ENCODE measurements at regions not wholly inside any gene's neighbourhood (a gene's known extent, or its start where the extent isn't known, plus 50 kb on each side); places are given as distances from the start of the nearest gene placed in this dataset.
A peak's percentile ranks its signal among the peaks of the same experiment; 100 is the strongest.

DNA sequence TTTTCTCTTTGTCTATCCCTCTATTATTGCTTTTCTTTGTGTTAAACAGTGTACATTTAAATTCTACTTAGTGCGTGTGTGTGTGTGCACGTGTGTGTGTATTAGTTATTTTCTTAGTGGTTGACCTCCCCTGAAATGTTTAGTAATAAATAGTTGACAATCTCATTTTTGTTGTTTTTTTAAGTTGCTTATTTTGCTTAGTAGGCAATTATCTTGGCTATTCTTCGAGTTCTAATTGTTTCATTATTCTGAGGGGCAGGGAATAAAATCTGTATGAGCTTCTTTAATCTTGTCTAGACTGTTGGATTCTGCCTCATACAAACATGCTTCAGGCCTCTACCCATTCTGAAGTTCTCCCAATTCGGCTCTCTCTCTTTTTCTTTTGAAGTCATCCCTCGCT, 1169.0 kb upstream of the ATXN8OS start:
- no peaks in the 10 kb centered on the region for H3K36me3 ChIP-seq (ENCODE audit: control insufficient read depth, insufficient read depth, low read length)
- TF ChIP-seq, protein P1, sequence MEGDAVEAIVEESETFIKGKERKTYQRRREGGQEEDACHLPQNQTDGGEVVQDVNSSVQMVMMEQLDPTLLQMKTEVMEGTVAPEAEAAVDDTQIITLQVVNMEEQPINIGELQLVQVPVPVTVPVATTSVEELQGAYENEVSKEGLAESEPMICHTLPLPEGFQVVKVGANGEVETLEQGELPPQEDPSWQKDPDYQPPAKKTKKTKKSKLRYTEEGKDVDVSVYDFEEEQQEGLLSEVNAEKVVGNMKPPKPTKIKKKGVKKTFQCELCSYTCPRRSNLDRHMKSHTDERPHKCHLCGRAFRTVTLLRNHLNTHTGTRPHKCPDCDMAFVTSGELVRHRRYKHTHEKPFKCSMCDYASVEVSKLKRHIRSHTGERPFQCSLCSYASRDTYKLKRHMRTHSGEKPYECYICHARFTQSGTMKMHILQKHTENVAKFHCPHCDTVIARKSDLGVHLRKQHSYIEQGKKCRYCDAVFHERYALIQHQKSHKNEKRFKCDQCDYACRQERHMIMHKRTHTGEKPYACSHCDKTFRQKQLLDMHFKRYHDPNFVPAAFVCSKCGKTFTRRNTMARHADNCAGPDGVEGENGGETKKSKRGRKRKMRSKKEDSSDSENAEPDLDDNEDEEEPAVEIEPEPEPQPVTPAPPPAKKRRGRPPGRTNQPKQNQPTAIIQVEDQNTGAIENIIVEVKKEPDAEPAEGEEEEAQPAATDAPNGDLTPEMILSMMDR (IDR thresholded peaks at IDR 0.05; ENCODE audit: insufficient read depth, low read length, severe bottlenecking): no peak
- no peaks in the 10 kb centered on the region for H3K27me3 ChIP-seq (ENCODE audit: control insufficient read depth, insufficient read depth, low read length)
- DNase-seq (ENCODE audit: low read depth) (no peak), FAIRE-seq (no peak)
- H3K4me3 ChIP-seq (ENCODE audit: low read depth, low read length): no peak overlapping the region

DNA sequence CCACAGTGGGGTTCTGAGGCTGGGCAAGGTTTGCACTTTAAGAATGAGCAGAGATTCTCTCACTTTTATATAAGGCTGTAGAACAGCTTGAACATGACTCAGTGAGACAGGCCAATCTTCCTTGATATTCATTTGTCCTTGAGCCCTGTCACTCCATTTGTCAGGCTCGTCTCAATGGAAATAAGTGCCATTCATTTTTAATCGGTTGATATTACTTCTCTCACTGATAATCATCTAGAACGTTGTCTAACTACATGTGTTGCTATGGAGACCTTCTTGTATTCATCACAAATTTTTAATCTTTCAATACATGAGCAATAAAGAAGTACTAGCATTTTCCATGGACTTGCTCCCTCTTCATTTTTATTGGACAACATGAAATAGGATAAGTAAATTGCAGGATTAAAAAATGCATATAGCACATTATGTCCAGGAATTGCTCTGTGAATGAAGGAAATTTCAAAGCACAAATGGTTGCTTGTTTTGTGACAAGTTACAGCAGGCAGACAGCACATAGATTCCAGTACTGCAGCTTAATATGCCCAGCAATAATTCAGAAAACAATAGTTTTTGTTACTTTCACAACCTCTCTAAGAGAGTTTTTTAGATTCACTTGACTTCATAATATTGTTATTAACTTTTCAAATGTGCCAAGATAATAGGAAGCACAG, 1178.4 kb upstream of the ATXN8OS start:
- no peaks in the 10 kb centered on the region for H3K36me3 ChIP-seq (ENCODE audit: control insufficient read depth, insufficient read depth, low read length)
- TF ChIP-seq, protein P1 (IDR thresholded peaks at IDR 0.05; ENCODE audit: insufficient read depth, low read length, severe bottlenecking): no peak
- H3K4me3 ChIP-seq (ENCODE audit: low read depth, low read length): no peak overlapping the region
- no peaks in the 10 kb centered on the region for H3K27me3 ChIP-seq (ENCODE audit: control insufficient read depth, insufficient read depth, low read length)
- FAIRE-seq (no peak), DNase-seq (ENCODE audit: low read depth) (no peak)

DNA sequence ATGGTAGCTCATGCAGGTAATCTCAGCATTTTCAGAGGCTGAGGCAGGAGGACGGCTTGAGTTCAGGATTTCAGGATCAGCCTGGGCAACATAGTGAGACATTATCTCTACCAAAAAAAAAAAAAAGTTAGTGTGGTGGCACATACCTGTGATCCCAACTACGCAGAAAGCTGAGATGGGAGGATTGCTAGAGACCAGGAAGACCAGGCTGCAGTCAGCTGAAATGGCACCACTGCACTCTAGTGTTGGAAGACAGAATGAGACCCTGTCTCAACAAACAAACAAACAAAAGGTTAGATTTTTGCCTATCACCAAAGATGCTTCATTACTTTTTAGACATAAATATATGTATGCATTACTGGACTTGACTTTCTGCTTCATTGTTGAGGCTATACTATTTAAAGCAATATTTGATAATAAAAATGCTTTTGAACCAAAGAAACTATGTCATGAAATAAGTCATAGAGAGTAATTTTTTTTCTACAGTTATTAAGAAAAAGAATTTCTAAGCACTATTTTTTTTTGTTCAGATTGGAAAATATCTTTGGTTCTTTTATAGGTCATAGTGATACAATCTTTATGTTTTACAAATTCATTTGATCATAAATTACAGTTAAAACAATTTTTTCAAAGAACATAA, 1180.1 kb upstream of the ATXN8OS start:
- TF ChIP-seq, protein P1 (IDR thresholded peaks at IDR 0.05; ENCODE audit: insufficient read depth, low read length, severe bottlenecking): peak; percentile 3
- no peak for FAIRE-seq
- H3K36me3 ChIP-seq (ENCODE audit: control insufficient read depth, insufficient read depth, low read length): no peaks in the 10 kb centered on the region
- no peak overlapping the region for H3K4me3 ChIP-seq (ENCODE audit: low read depth, low read length)
- no peaks in the 10 kb centered on the region for H3K27me3 ChIP-seq (ENCODE audit: control insufficient read depth, insufficient read depth, low read length)
- DNase-seq (ENCODE audit: low read depth): peak; percentile 3

DNA sequence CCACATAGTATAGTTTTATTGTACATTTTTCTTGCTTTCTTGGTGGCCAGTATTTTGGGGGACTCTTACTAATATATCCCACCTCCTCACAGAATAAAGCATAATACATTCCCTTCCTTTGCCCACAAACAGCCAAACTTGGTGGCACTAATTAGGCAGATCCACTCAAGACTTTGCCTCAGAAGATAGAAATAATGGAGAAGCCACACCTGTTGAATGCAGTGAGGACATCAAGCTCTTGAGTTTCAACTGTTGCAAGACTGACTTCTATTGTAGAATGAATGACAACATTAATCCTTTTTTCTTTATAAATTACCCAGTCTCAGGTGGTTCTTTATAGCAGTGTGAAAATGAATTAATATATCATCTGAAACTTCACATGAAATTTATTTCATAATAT, 1183.6 kb upstream of the ATXN8OS start:
- H3K36me3 ChIP-seq (ENCODE audit: control insufficient read depth, insufficient read depth, low read length): no peaks in the 10 kb centered on the region
- DNase-seq (ENCODE audit: low read depth): no peak
- H3K27me3 ChIP-seq (ENCODE audit: control insufficient read depth, insufficient read depth, low read length): no peaks in the 10 kb centered on the region
- FAIRE-seq: no peak
- TF ChIP-seq, protein P1 (IDR thresholded peaks at IDR 0.05; ENCODE audit: insufficient read depth, low read length, severe bottlenecking): no peak
- H3K4me3 ChIP-seq (ENCODE audit: low read depth, low read length): no peak overlapping the region

DNA sequence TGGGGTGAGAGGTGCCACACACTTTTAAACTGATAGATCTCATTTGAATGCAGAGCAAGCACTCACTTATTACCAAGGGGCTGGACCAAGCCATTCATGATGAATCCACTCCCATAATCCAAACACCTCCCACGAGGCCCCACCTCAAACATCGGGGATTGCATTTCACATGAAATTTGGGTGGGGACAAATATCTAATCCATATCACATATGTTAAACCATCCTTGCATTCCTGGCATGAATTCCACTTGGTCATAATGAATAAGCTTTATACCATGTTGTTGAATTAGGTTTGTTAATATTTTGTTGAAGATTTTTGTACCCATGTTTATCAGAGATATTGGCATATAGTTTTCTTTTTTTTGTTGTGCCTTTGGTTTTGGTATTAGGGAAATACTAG, 1198.7 kb upstream of the ATXN8OS start:
- Histone ChIP-seq H3K36me3 (ENCODE audit: control insufficient read depth, insufficient read depth, low read length) (no peaks in the 10 kb centered on the region), H3K4me3 (ENCODE audit: low read depth, low read length) (no peak overlapping the region), H3K27me3 (ENCODE audit: control insufficient read depth, insufficient read depth, low read length) (no peaks in the 10 kb centered on the region)
- DNase-seq (ENCODE audit: low read depth) (no peak), FAIRE-seq (no peak)
- TF ChIP-seq, protein P1 (IDR thresholded peaks at IDR 0.05; ENCODE audit: insufficient read depth, low read length, severe bottlenecking): no peak
